ENCODE measurements at regions not wholly inside any gene's neighbourhood (a gene's known extent, or its start where the extent isn't known, plus 50 kb on each side); places are given as distances from the start of the nearest gene placed in this dataset.
"Not testable (repeated sequence)": the region's sequence is repeated elsewhere in the genome, so short reads cannot be mapped to it uniquely, and the experiment has no call there.

DNA sequence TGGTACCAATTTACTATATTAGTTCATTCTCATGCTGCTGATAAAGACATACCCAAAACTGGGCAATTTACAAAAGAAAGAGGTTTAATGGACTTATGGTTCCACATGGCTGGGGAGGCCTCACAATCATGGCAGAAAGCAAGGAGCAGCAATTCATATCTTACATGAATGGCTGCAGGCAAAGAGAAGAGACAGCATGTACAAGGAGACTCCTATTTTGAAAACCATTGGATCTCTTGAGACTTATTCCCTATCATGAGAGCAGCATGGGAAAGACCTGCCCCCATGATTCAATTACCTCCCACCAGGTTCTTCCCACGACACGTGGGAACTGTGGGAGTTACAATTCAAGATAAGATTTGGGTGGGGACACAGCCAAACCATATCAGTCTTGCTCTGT, 200.5 kb downstream of the FCRL5 start:
- H3K27me3 ChIP-seq (ENCODE audit: control insufficient read depth, insufficient read depth, low read length); H3K4me3 ChIP-seq (ENCODE audit: low read length); H3K9me3 ChIP-seq (ENCODE audit: control insufficient read depth, low read depth, low read length); H3K36me3 ChIP-seq (ENCODE audit: control insufficient read depth, low read depth, low read length); H3K9ac ChIP-seq (ENCODE audit: low read length); H3K4me1 ChIP-seq (ENCODE audit: control insufficient read depth, low read depth, low read length); H3K27ac ChIP-seq (ENCODE audit: low read length): not testable (repeated sequence)

DNA sequence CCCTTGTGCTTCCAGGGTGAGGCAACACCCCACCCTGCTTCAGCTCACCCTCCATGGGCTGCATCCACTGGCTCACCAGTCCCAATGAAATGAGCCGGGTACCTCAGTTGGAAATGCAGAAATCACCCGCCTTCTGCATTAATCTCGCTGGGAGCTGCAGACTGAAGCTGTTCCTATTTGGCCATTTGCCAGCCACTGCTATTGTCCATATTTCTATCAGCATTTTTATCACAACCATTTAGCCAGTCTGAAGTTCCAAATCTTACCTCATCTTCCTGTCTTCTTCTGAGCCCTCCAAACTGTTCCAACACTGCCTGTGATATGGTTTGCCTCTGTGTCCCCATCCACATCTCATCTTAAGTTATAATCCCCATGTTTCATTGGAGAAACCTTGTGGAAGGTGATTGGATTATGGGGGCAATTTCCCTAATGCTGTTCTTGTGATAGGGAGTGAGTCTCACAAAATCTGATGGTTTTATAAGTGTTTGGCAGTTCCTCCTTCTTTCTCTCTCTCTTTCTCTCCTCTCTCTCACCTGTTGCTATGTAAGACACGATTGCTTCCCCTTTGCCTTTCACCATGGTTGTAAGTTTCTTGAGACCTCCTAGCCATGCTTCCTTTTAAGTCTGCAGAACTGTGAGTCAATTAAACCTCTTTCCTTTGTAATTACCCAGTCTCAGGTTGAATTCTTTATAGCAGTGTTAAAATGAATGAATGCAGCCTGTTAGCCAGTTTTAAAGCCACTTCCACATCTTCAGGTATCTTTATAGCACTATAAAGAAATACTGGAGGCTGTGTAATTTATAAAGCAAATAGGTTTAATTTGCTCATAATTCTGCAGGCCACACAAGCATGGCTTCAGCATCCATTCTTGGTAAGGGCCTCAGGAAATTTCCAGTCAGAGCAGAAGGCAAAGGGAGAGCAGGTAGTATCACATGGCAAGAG, 203.5 kb downstream of the FCRL5 start:
- Histone ChIP-seq H3K9ac (ENCODE audit: low read length) (no peak overlapping the region), H3K27me3 (ENCODE audit: control insufficient read depth, insufficient read depth, low read length) (no peaks in the 10 kb centered on the region), H3K4me1 (ENCODE audit: control insufficient read depth, low read depth, low read length) (no peaks in the 10 kb centered on the region), H3K36me3 (ENCODE audit: control insufficient read depth, low read depth, low read length) (no peaks in the 10 kb centered on the region), H3K9me3 (ENCODE audit: control insufficient read depth, low read depth, low read length) (no peaks in the 10 kb centered on the region), H3K4me3 (ENCODE audit: low read length) (no peak overlapping the region), H3K27ac (ENCODE audit: low read length) (no peak overlapping the region)

DNA sequence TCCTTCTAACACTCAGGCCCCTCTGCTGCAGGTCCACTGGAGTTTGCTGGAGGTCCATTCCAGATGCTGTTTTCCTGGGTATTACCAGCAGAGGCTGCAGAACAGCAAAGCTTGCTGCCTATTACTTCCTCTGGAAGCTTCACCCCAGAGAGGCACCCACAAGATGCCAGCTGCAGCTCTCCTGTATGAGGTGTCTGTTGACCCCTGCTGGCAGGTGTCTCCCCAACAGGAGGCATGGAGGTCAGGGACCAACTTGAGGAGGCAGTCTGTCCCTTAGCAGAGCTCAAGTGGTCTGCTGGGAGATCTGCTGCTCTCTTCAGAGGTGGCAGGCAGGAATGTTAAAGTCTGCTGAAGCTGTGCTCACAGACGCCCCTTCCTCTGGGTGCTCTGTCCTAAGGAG, 204.8 kb downstream of the FCRL5 start:
- Histone ChIP-seq H3K27me3 (ENCODE audit: control insufficient read depth, insufficient read depth, low read length) (no peaks in the 10 kb centered on the region), H3K36me3 (ENCODE audit: control insufficient read depth, low read depth, low read length) (no peaks in the 10 kb centered on the region), H3K9ac (ENCODE audit: low read length) (no peak overlapping the region), H3K4me1 (ENCODE audit: control insufficient read depth, low read depth, low read length) (no peaks in the 10 kb centered on the region), H3K4me3 (ENCODE audit: low read length) (no peak overlapping the region), H3K9me3 (ENCODE audit: control insufficient read depth, low read depth, low read length) (no peaks in the 10 kb centered on the region), H3K27ac (ENCODE audit: low read length) (no peak overlapping the region)

DNA sequence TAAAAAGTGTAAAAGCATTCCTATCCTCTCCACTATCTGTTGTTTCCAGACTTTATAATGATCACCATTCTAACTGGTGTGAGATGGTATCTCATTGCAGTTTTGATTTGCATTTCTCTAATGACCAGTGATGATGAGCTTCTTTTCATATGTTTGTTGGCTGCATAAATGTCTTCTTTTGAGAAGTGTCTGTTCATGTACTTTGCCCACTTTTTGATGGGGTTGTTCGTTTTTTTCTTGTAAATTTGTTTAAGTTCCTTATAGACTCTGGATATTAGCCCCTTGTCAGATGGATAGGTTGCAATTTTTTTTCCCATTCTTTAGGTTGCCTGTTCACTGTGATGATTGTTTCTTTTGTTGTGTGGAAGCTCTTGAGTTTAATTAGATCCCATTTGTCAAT, 199.6 kb upstream of the ETV3 start:
- H3K9ac ChIP-seq (ENCODE audit: low read length); H3K9me3 ChIP-seq (ENCODE audit: control insufficient read depth, low read depth, low read length); H3K4me1 ChIP-seq (ENCODE audit: control insufficient read depth, low read depth, low read length); H3K36me3 ChIP-seq (ENCODE audit: control insufficient read depth, low read depth, low read length); H3K27ac ChIP-seq (ENCODE audit: low read length); H3K4me3 ChIP-seq (ENCODE audit: low read length); H3K27me3 ChIP-seq (ENCODE audit: control insufficient read depth, insufficient read depth, low read length): not testable (repeated sequence)

GRCh38 chr1:157335056-157335455, 196.9 kb upstream of the ETV3 start:
- no peak overlapping the region for H3K9ac ChIP-seq (ENCODE audit: low read length)
- H3K4me3 ChIP-seq (ENCODE audit: low read length), result no peak overlapping the region
- H3K27ac ChIP-seq (ENCODE audit: low read length), result no peak overlapping the region
- no peaks in the 10 kb centered on the region for H3K9me3 ChIP-seq (ENCODE audit: control insufficient read depth, low read depth, low read length)
- no peaks in the 10 kb centered on the region for H3K36me3 ChIP-seq (ENCODE audit: control insufficient read depth, low read depth, low read length)
- H3K4me1 ChIP-seq (ENCODE audit: control insufficient read depth, low read depth, low read length), result peaks cover 5% of the 10 kb centered on the region
- H3K27me3 ChIP-seq (ENCODE audit: control insufficient read depth, insufficient read depth, low read length), result no peaks in the 10 kb centered on the region

GRCh38 chr1:157334041-157334440, 195.8 kb upstream of the ETV3 start:
- Histone ChIP-seq H3K4me1 (ENCODE audit: control insufficient read depth, low read depth, low read length) (peaks cover 5% of the 10 kb centered on the region), H3K9me3 (ENCODE audit: control insufficient read depth, low read depth, low read length) (no peaks in the 10 kb centered on the region), H3K9ac (ENCODE audit: low read length) (no peak overlapping the region), H3K4me3 (ENCODE audit: low read length) (no peak overlapping the region), H3K27me3 (ENCODE audit: control insufficient read depth, insufficient read depth, low read length) (no peaks in the 10 kb centered on the region), H3K36me3 (ENCODE audit: control insufficient read depth, low read depth, low read length) (no peaks in the 10 kb centered on the region), H3K27ac (ENCODE audit: low read length) (no peak overlapping the region)

- H3K27me3 ChIP-seq (ENCODE audit: control insufficient read depth, insufficient read depth, low read length); H3K4me3 ChIP-seq (ENCODE audit: low read length); H3K27ac ChIP-seq (ENCODE audit: low read length); H3K36me3 ChIP-seq (ENCODE audit: control insufficient read depth, low read depth, low read length); H3K9me3 ChIP-seq (ENCODE audit: control insufficient read depth, low read depth, low read length); H3K9ac ChIP-seq (ENCODE audit: low read length): not testable (repeated sequence)
- peaks cover 29% of the 10 kb centered on the region for H3K4me1 ChIP-seq (ENCODE audit: control insufficient read depth, low read depth, low read length)
These were observed 192.0 kb upstream of the ETV3 start for GRCh38 chr1:157330177-157330576.

GRCh38 chr1:157328120-157328519, 189.9 kb upstream of the ETV3 start:
- H3K4me3 ChIP-seq (ENCODE audit: low read length); H3K27ac ChIP-seq (ENCODE audit: low read length); H3K36me3 ChIP-seq (ENCODE audit: control insufficient read depth, low read depth, low read length); H3K9ac ChIP-seq (ENCODE audit: low read length); H3K9me3 ChIP-seq (ENCODE audit: control insufficient read depth, low read depth, low read length); H3K27me3 ChIP-seq (ENCODE audit: control insufficient read depth, insufficient read depth, low read length): not testable (repeated sequence)
- H3K4me1 ChIP-seq (ENCODE audit: control insufficient read depth, low read depth, low read length), result peaks cover 35% of the 10 kb centered on the region

- Histone ChIP-seq H3K9me3 (ENCODE audit: control insufficient read depth, low read depth, low read length) (no peaks in the 10 kb centered on the region), H3K9ac (ENCODE audit: low read length) (no peak overlapping the region), H3K4me1 (ENCODE audit: control insufficient read depth, low read depth, low read length) (peaks cover 31% of the 10 kb centered on the region), H3K27me3 (ENCODE audit: control insufficient read depth, insufficient read depth, low read length) (no peaks in the 10 kb centered on the region), H3K4me3 (ENCODE audit: low read length) (no peak overlapping the region), H3K27ac (ENCODE audit: low read length) (no peak overlapping the region), H3K36me3 (ENCODE audit: control insufficient read depth, low read depth, low read length) (no peaks in the 10 kb centered on the region)
These were observed 188.1 kb upstream of the ETV3 start for GRCh38 chr1:157326173-157326859.

GRCh38 chr1:157325220-157325619, 187.0 kb upstream of the ETV3 start:
- H3K36me3 ChIP-seq (ENCODE audit: control insufficient read depth, low read depth, low read length), result no peaks in the 10 kb centered on the region
- H3K4me1 ChIP-seq (ENCODE audit: control insufficient read depth, low read depth, low read length), result peaks cover 30% of the 10 kb centered on the region
- H3K4me3 ChIP-seq (ENCODE audit: low read length), result no peak overlapping the region
- H3K9ac ChIP-seq (ENCODE audit: low read length), result no peak overlapping the region
- no peaks in the 10 kb centered on the region for H3K9me3 ChIP-seq (ENCODE audit: control insufficient read depth, low read depth, low read length)
- no peaks in the 10 kb centered on the region for H3K27me3 ChIP-seq (ENCODE audit: control insufficient read depth, insufficient read depth, low read length)
- H3K27ac ChIP-seq (ENCODE audit: low read length), result no peak overlapping the region

DNA sequence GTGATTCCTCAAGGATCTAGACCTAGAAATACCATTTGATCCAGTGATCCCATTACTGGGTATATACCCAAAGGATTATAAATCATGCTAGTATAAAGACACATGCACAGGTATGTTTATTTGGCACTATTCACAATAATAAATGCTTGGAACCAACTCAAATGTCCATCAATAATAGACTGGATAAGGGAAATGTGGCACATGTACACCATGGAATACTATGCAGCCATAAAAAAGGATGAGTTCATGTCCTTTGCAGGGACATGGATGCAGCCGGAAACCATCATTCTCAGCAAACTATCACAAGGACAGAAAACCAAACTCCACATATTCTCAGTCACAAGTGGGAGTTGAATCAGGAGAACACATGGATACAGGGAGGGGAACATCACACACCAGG, 183.8 kb upstream of the ETV3 start:
- H3K4me3 ChIP-seq (ENCODE audit: low read length); H3K27me3 ChIP-seq (ENCODE audit: control insufficient read depth, insufficient read depth, low read length); H3K27ac ChIP-seq (ENCODE audit: low read length); H3K36me3 ChIP-seq (ENCODE audit: control insufficient read depth, low read depth, low read length); H3K9ac ChIP-seq (ENCODE audit: low read length); H3K9me3 ChIP-seq (ENCODE audit: control insufficient read depth, low read depth, low read length): not testable (repeated sequence)
- H3K4me1 ChIP-seq (ENCODE audit: control insufficient read depth, low read depth, low read length), result peaks cover 24% of the 10 kb centered on the region

- Histone ChIP-seq H3K4me3 (ENCODE audit: low read length) (no peak overlapping the region), H3K9me3 (ENCODE audit: control insufficient read depth, low read depth, low read length) (no peaks in the 10 kb centered on the region), H3K4me1 (ENCODE audit: control insufficient read depth, low read depth, low read length) (no peaks in the 10 kb centered on the region), H3K27ac (ENCODE audit: low read length) (no peak overlapping the region), H3K27me3 (ENCODE audit: control insufficient read depth, insufficient read depth, low read length) (no peaks in the 10 kb centered on the region), H3K9ac (ENCODE audit: low read length) (no peak overlapping the region), H3K36me3 (ENCODE audit: control insufficient read depth, low read depth, low read length) (no peaks in the 10 kb centered on the region)
These were observed 181.4 kb upstream of the ETV3 start for GRCh38 chr1:157319567-157319966.

Data from iPS-18a (cell line).